AG10803 (cell line): ENCODE measurements at regions not wholly inside any gene's neighbourhood (a gene's known extent, or its start where the extent isn't known, plus 50 kb on each side); places are given as distances from the start of the nearest gene placed in this dataset.
A peak's percentile ranks its signal among the peaks of the same experiment; 100 is the strongest.

ENCODE experiments used
- DNase-seq: peaks from one replicate; pipeline ENCODE4 v3.0.0; 2010; ENCODE audit warnings: low read depth
- H3K4me3 ChIP-seq: 2 replicates; pipeline ENCODE4 v1.5.1; 2011; ENCODE audit warnings: mild to moderate bottlenecking, low read length, control low read depth
- TF ChIP-seq, protein P1 (sequence below): conservative IDR thresholded peaks from 2 replicates; pipeline ENCODE4 v1.5.1; 2011; ENCODE audit warnings: mild to moderate bottlenecking, low read length, control low read depth, inconsistent platforms

DNA sequence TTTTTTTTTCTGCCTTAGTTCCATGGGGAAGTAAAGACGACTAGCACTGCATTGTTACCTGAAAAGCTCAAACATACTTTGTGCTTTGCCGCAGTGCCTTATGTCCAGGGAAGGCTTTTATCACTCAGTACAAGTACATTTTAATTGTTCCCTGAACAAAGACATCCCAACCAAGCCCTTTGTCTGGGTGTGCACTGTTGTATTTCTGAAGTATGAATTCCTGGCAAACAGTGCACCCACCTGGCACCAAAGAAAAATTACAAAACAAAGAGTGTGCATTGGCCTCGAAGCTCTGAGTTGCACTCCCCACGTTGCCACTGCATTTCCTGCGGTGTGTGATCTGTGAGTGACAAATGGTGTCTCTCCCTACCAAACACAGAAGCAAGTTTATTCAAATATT lies 858.5 kb upstream of the PIK3C3 start:
- TF ChIP-seq, protein P1, sequence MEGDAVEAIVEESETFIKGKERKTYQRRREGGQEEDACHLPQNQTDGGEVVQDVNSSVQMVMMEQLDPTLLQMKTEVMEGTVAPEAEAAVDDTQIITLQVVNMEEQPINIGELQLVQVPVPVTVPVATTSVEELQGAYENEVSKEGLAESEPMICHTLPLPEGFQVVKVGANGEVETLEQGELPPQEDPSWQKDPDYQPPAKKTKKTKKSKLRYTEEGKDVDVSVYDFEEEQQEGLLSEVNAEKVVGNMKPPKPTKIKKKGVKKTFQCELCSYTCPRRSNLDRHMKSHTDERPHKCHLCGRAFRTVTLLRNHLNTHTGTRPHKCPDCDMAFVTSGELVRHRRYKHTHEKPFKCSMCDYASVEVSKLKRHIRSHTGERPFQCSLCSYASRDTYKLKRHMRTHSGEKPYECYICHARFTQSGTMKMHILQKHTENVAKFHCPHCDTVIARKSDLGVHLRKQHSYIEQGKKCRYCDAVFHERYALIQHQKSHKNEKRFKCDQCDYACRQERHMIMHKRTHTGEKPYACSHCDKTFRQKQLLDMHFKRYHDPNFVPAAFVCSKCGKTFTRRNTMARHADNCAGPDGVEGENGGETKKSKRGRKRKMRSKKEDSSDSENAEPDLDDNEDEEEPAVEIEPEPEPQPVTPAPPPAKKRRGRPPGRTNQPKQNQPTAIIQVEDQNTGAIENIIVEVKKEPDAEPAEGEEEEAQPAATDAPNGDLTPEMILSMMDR = peak; percentile 28; the same call in 1 of the 2 replicates
- DNase-seq = peak; percentile 25
- no peak overlapping the region for H3K4me3 ChIP-seq

DNA sequence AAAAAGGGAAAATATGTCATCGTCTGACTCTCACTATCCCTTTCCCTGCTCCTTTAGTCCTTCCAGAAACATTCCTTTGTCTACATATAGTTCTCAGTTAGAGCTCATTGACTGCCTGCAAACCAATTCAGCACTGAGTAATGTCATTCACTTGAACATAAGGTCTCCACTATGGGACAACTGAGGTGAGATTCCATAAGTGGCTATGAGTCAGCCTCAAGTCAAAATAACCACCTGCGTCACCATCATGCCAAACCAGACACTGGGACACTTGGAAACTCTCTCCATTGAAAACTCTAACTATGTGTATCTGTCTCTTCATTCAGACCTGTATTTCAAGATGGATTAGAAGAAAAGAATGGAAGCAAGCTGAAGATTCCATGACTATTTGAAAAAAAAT lies 878.0 kb upstream of the PIK3C3 start:
- no peak overlapping the region for H3K4me3 ChIP-seq
- DNase-seq = no peak
- TF ChIP-seq, protein P1 = no peak

DNA sequence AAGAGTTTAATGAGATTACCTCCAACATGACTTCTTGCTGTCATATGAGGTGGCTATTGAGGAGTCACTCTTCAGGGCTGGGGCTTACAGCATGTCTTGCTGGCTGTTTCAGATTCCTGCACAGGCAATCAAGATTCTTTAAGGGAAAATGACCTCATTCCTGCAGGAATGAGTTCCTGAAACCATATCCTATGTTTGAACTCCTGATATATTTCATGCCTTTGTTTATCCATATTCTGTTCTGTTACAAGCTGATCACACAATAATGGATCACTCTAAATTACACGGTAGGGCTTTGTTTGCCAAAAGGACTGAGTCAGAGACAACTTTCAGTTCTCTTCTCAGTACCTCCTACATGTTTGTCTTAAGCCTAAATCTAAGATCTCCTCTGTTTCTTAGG lies 879.8 kb upstream of the PIK3C3 start:
- TF ChIP-seq, protein P1 = no peak
- no peak overlapping the region for H3K4me3 ChIP-seq
- peak; percentile 69 for DNase-seq

DNA sequence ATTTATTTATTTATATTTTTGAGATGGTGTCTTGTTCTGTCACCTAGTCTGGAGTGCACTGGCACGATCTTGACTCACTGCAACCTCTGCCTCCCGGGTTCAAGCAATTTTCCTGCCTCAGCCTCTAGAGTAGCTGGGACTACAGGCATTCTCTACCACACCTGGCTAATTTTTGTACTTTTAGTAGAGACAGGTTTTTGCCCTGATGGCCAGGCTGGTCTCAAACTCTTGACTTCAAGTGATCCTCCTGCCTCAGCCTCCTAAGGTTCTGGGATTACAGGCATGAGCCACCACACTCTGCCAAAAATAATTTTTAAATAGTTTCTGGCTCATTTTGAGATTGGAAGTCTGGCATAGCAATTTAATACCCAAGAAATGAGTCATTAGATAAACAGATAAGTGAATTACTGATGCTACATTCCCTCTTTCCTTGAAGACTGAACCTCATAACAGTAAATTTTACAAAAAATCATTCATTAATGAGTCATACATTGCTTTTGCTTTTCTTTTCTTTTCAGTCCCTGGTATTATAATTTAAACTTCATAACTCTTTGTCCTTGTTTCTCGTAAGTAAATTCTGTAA lies 881.6 kb upstream of the PIK3C3 start:
- DNase-seq = peak; percentile 72
- no peak overlapping the region for H3K4me3 ChIP-seq
- TF ChIP-seq, protein P1 = no peak

DNA sequence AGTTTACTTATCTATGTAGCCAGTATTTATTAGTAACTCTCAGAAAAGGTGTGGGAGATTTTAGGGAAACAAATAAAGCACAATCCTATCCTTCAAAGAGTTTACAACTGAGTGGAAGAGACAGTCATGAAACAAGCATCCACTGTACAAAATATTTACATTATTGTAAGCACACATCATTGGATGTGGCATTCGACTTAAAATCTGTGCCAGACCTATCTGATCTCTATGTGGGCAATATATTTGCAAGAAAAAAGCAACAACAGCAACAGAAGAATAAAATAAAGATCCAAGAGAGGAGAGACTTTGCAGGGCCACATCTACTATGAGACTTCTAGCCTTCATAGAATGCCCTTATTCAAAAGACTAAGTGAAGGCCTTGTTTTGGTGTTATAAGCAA lies 882.1 kb upstream of the PIK3C3 start:
- no peak for DNase-seq
- TF ChIP-seq, protein P1 = no peak
- H3K4me3 ChIP-seq = no peak overlapping the region

DNA sequence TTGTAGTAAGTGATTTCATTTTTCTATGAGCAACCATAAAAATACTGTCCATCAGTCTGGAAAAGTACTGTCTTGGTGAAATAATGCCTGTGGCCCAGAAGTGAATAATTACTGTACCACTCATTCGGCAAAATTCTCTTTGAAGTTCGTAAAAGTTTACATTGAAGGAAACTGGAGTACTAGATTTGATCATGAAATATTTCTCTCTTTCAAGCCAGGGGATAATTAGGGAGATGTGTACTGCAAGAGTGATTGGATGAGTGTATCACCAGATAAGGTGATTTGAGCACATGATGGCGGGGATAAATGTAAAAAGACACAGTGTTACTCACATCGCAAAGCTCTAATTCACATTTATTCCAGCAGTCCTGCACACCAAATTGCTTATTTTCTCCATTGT lies 883.2 kb upstream of the PIK3C3 start:
- DNase-seq = no peak
- H3K4me3 ChIP-seq = no peak overlapping the region
- TF ChIP-seq, protein P1 = no peak

DNA sequence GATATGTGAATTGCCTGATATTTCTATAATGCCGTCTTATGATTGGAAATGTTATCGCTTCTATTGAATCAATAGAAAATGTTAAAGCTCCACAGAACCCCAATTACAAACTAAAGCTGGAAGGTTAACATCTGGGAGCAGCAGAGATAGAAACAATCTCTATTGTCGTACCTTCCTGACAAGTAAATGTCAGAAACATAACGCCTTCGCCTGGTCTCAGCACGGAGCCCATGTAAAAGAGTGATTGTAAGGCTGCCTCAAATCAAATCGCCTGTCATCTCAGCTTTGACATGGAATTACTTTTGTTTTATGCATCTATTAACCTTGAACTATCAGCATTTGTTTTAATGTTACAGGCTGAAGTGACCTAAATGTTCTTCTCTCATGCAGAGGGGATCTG lies 885.9 kb upstream of the PIK3C3 start:
- no peak for DNase-seq
- no peak overlapping the region for H3K4me3 ChIP-seq
- TF ChIP-seq, protein P1 = no peak
